NCI-H82 treated with DMSO at 0.1 percent for 48 hours (cell line): ENCODE measurements at regions not wholly inside any gene's neighbourhood (a gene's known extent, or its start where the extent isn't known, plus 50 kb on each side); places are given as distances from the start of the nearest gene placed in this dataset.

Experiments
- DNase-seq: peaks from one replicate; lab custom pipeline; 2025; ENCODE audit not compliant: unreplicated experiment; lab: John Stamatoyannopoulos, UW

DNA sequence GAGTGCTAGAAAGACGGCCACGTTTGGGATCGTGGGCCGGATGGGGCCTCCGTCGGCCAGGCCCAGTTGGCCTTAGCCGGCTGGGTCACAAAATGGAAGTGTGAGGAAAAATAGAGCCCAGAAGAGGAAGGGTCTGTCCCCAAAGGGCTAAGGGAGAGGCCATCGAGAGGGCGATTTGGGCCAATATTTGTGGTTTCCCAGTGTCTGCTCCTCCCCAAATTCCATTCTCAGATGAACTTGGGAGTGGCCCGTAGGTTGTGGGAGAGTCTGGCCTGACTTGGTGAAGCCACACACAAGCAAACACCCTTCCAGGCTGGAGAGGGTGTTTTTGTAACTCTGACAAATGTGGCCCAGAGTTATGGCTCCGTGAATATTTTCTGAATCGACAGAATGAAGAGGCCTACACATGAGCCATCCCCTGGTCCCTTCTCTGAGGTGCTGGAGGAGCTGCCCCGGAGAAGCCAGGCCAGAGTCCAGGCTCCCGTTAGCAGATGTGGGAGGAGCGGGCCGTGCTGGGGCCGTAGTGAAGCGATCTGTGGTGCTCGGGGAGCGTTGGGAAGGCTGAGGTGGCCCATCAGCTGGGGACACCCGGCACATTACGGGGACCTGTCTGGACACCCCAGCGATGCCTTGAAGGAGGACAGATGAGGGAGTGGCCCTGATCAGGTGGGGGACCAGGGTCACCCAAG lies 73.5 kb upstream of the PPARA start:
- DNase-seq, result no peak

DNA sequence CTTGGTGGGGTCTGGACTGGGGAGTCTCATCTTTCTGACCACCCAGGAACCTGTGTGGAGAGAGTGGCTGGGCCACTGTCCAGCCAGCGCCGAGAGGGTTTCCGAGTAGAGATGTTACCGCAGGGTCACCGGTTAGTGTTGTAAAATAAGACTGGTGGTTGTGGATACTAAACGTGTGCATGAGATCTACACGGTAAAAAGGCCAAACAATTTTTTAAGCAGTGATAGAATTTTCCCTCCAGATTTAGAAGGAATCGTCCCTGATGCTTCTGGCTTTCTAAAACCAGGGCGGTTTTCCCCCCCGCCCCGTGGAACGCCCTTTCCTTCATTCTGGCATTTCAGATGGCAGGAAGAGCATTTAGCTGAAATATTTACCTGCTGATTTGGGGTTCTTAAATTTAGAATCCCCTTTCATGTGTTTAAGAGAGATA lies 72.6 kb upstream of the PPARA start:
- DNase-seq, result no peak

DNA sequence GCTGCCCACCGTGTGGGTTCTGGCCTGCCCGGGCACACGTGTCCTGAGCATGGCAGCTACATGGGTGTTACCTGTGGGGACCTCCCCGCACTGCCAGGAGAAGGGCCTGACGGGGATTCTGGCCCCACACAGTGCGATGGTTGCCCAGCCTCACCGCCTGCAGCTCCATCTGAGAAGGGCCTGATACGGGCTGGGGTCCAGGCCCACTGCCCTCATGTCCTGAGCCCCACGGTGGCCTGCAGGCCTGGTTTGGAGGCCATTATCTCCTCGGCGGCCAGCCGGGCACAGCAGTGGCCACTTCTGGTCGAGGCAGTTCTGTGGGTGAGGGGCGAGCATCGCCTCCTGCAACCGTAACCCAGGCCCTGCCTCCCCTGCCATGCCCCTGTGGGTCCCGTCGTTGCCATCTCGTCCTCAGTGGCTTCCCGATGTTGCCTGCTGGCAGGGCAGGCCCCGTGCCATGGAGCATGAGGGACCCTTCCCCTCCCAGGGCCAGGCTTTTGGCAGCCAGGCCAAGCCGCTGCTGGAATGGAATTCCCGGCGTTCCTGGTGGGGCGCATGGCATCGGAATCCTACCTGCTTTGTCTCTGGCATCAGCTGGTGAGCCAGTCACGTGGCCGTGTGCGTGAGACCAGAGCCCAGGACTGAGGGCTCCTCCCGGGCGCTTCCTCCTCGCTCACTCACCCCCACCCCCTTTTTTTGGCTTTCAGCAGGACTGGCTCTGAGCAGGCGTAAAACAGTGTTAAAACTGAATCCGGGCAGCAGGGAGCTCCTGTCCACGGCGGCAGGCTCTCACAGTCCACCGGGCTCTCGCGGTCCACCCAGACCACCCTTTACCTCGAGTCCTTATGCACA lies 71.9 kb upstream of the PPARA start:
- DNase-seq, result no peak

DNA sequence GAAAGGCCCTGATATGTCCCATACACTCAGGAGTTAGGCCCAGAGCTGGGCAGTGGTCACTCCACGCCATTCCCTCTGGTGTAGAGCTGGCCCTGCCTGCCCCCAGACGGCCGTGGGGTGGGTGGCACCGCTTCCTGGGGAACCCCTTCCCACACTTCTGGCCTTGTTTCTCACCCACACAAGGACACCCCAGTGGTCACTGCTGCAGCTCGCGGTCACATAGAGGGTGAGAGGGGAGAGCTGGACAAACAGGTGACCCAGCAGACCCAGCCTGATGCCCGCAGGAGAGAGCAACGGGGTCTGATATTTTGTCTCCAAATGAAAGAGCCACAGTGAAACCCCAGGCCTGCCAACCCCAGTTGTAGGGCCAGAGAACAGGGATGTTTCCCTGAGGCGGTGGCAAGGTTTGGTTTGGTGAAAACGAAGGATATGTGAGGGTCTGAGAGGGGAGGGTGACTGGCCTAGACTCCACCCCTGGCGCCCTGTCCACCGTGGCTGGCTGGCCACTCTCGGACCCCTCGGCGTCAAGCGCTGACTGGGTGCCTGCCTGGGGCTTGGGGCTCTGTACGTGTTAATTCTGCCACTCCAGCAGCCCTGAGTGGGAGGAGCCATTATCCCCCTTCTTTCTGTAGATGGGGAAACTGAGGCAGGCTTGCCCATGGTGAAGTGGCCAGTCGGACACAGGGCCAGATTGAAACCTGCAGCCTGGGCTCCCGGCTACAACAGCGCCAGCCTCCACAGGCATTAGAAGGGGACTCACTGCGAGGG lies 71.0 kb upstream of the PPARA start:
- no peak for DNase-seq

DNA sequence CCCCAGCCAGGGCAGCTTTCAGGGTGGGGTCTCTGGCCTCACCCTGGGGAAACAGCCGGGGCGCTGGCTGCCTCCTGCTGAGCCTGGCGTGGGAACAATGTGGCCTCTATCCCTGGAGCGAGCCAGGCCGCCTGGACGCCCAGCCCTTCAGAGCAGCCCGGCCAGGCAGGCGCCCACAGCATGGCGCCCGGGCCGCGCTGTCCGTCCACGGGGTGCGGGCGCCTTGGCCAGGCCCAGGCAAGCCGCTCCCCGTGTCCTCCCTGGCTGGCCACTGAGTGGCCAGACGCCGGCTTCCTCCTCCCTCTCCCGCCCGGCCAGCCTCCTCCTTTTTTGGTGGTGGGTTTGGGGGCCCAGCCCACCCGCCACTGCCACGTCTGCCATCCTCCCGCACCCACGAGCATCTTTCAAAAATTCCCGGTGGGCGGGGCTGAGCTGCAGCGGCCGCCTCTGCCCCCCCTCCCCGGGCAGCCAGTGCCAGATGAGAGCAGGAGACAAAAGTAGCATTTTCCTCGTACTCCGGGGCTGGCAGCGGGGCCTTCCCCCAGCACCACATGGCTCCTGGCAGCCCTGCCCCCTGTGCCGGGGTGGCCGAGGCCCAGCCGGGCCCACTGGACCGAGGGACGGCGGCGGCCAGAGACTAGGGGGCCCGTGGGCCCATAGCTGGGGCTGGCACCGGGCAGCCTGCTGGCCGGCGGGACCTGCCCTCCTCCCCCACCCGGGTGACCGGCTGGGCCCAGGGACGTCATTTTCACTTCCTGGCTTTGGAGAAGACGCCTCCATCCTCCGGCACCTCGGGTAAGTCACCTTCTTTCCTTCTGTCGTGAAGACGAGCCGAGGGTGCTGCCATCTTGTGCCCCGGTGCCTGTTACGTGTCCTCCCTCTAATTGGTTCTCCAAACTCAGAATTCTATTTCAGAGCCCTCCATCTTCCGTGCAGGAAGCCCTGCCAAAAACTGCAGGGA lies 70.2 kb upstream of the PPARA start:
- DNase-seq, result no peak

DNA sequence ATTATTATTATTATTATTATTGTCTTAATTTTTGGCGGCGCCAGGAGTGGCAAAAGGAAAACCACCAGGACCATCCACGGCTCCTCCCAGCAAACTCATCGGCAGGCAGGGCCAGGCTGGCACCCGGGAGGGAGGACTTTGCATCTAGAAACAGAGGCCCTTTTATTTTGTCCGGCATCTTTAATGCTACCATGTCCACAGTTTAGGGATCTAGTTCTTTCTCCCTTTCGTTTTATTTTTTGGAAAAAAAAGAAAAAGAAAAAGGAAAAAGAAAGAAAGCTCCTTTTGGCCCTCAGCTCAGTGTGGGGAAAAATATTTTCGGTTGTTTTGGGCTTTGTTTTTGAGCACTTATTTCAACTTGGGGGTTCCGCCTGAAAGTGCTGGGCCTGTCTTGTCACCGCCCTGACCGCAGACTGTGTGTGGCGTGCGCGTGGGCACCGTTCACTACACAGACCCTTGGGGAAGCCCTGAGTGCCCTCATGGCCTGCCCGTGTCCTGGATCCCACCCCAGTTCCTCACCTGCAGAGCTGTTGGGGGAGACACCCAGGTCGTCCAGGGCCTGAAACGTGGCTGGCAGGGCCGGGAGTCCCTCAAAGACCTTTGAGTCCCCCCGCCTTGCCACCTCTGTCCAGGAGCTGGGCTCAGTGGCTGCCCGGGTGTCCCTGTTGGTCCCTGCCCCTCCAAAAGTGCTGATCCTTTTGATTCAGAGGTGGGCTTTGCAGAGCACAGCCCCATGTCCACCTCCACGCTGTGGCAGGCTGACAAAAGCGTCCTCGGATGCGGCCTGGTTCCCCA lies 69.1 kb upstream of the PPARA start:
- DNase-seq, result no peak

DNA sequence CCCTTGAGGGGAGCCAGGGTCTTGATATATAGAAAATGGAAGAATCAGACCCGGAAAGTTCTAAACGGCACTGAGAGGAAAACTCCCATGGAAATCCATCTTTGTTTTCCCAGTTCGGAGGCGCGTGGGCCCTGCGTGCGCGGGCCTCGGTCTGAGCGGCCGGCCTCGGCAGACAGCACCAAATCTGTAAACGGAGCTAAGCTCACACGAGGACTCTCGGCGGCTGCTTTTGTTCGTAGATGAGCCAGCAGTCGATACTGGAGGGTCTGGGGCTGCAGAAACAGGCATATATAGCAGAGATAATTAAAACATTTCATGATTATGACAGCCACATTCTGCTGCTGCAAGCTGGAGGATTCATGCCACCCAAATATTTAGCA lies 68.5 kb upstream of the PPARA start:
- DNase-seq, result no peak

DNA sequence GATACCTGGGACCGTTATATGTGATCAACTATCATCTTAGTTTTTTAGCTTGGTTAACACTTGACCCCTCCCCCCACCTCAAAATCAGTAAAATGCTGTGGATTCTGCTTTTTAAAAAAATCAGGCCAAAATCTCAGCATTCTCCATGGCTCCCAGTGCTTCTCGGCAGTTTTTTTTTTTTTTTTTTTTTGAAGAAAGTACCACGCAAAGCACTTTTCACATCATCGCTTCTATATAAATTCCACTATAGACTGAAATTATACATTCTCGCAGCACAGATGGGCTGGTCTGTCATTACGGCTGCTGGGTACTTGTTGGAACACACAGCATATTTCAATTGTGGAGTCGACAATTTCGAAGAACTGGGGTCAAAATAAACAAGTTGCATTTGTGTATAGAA lies 67.7 kb upstream of the PPARA start:
- no peak for DNase-seq

DNA sequence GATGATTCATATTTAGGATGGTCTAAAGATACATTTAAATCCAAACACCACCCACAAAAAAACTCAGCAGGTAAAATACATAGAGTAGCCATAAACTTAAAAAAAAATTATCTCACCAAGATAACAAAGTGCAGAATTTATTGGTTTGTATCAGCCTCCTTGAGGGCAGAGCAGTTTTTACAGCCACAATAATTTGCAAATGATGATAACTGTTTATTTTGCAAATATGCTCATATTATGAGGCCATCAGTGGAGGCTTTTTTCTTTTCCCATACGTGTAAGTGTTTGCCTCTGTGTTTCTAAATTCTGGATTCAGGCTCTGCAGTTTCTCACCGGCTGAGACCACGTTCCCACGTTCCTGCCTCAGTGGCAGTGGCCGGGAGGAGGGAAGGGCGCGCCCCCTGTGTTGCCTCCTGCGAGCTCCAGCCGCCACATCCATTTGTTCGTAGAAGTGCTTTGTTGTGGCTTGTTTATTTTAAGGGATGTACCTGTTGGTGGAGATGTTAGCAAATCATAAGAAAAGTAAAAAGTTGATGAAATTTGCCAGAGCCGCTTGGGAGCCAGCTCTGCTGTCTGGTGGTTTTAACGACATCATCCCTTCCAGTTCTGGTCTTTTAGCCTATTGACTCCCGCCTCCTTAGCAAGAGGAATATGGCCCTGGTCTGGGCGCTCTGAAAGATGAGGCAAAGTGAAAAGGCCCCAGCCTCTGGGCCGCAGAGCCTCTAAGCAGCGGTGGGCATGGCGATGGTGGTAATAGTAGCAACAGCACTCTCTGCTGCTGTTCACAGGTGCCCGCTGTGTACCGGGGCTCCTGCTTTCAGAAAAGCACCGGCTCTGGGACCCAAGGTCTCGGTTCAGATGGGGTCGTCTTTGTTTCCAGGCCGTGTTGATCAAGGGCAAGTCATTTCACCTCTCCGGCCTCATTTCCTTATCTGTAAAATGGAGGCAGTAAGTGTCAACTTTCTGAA lies 66.7 kb upstream of the PPARA start:
- no peak for DNase-seq

DNA sequence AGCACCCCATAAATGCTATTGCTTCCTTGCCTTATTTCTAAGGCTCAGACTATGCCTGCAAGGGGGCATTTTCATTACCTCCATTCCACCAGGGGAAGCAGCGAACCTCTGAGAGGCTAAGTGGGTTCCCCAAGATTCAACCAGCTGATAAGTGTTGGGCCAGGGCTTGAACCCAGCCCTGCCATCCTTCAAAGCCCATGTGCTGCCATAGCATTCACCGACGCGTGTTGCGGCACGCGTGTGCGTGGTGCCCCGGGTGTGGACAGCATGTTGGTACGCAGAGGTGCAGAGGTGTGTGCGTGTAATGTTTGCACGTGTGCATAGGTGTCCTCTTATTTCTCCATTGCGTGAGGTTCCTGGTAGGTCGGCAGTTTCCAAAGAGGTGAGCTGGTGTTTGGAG lies 66.0 kb upstream of the PPARA start:
- DNase-seq, result no peak

DNA sequence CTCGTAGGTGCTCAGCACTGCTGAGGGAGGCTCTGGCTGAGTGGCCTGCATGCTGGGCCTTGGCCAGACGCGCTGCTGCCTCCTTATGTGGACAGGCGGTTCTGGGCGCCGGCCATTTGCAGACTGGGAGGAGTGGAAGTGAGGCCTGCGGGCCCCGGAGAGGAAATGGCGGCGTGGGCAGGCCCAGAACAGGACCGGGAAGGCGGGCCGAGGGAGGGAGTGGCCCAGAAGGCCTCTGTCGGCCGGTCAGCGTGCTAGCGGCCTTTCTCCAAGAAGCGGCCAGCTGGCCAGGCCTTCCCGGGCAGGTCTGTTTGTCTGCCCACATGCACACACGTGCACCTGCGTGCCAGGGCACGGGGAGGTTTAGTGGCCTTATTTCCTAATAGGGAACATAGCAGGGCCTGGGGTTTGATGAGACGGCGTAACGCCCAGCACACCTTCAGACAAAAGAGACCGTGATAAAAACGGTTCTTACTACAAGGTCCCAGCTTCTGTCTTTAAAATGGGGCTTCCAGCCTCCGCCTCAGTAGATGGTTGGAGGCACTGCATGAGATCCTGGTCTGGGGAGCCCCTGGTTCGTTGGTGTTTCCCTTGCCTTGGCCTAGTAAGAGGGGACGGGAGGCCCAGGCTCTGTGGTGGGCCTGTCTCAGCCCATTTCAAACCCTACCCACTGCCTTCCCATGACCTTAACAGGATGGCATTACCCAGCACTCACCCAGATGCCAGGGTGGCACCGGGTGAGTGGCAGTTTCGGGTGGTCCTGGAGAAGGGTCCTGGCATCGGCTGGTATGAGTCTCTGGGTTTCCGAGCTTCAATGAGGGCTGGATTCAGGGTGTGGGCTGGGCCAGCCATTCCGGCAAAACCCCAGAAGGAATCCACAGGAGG lies 65.1 kb upstream of the PPARA start:
- DNase-seq, result no peak

DNA sequence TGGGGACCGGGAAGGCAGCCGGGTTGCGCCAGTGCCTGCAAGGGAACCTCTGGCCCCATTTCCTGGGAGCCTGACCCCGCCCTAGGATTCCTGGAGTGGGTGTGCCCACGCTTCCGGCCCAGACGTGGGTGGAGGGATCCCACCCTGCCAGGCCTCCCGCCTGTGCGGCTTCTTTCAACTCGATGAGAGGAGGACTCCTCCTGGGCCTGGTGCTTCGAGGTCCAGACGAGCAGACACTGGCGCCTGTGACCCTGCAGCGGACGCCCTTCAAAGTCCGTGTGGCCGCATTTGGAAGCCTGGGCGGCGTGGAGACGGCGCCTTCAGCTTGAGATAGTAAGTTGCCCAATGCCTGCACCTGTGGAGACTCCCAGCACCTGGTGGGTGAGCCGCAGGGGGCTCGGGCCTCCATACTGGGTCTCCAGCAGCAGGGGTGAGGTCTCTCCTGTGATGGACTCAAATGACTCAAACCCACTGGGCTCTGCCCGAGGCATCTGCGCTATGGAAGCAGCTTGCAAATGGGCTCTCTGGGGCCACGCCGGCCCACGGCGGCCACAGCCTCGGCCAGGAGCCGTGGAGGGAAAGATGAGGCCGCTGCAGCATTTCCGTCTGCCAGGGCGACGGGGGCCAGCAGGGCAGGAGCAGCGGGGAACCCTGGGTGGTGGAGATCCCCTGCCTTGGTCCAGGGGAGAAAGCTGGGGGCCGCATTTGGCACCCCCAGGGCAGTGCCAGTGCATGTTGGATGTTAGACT lies 64.3 kb upstream of the PPARA start:
- no peak for DNase-seq

DNA sequence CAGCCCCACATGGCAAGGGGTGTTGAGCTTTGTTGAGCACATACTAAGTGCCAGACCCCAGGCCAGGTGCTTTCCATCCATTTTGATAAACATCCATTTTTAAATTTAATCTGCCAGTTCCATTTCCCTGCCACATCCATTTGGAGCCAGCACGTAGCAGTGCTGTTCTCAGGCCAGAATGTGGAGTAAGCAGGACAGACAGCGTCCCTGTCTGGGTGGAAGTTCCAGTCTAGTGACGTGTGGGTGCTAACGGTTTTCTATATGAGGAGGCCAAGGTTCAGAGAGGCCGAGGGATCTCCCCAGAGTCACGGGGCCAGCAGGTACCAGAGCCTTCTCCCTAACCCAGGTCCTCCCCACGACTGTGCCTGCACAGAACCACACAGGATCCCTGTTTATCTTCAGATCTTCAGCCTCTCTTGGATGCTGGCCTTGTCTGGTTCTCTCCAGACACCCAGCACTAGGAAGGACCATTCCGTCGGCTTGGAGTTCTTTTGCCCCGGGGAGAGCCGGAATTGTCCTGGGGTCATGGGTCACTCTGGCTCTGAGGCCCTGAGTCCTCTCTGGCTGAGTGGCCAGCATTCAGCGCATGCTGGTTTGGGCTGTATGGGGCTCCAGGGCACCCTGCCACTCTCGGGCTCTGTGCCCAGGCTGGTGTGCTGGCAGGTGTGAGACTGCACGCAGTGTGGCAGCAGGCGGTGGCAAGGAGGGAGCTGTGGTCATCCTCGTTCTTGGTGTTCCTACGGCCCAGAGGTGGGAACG lies 63.6 kb upstream of the PPARA start:
- DNase-seq, result no peak

DNA sequence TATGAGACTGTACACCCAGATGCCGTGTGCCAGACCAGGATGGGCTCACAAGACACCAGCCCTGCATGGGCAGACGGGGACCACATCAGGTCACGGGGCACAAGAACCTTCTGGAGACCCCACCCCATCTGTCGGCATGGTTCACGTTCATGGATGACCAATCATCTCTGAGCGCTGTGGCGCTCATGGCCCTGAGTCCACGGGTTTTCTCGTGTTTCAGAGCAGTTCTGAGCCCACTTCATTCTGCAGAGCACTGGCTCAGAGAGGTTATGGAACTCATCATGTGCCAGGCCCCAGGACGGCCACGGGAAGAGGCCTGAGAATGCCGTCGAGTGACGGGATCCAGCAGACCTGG lies 63.0 kb upstream of the PPARA start:
- no peak for DNase-seq

DNA sequence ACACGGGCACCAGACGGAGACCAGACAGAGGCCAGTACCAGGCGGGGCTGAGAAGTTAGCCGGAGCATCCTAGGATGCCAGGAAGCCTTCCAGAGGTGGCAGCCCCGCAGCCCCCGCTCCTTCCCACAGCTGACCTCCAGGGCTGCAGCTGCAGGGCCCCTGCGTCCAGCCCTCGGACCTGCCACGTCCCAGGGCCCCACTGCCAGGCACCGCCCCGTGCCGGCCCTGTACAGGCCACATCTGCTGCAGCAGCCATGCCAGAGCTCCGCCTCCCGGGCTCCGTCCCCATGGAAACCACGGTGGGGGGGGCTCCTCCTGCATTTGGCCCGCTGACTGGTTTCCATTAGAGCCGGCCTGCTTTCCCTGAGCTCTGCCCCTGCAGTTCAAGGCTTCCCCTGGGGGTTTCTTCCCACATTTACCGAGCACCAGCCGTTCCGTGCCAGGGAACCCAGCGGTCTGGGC lies 62.5 kb upstream of the PPARA start:
- DNase-seq, result no peak

DNA sequence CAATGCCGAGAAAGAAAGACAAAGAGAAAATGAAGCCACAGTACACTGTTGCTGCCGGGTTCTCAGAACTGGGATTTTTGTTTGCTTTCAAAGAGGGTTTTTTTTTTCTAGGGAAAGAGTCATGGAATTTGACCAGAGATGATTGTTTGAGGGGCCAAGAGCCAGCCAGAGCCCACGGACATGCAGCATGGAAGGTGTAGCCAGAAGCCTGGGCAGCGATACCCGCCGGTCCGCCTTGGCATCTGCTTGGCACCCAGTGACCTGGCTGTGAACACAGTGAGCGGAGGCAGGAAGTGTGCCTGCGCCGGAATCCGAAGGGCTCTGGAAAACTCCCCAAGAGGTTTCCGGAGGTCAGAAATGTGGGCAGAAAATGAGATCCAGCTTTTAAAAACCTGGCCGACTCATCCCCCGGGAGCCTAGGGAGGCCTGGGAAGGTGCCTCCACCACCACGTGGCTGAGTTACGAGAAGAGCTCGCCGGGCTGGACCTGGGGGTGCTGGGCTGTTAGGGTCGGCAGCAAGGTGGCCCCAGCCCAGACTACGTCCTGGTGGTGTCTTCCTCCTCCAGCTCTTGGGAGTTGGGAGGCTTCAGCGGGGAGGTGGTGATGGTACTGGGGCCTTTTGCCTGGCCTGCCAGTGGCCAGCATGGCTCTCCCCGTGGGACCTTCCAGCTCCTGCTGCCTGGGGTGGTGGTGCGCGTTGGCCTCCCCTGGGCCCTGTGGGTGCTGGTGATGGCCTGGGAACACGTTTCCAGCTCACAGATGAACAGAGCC lies 61.6 kb upstream of the PPARA start:
- DNase-seq, result no peak
